HG03354 (cell line): ENCODE measurements at regions not wholly inside any gene's neighbourhood (a gene's known extent, or its start where the extent isn't known, plus 50 kb on each side); places are given as distances from the start of the nearest gene placed in this dataset.
"Not testable (repeated sequence)": the region's sequence is repeated elsewhere in the genome, so short reads cannot be mapped to it uniquely, and the experiment has no call there.

Source experiments
- ATAC-seq: cut with Tn5 transposase; IDR thresholded peaks from one replicate; pipeline ENCODE4 v1.9.1; 2021; ENCODE audit warnings: mild to moderate bottlenecking; ENCODE audit not compliant: unreplicated experiment, poor library complexity, severe bottlenecking

- no peak for ATAC-seq
Measured at GRCh38 chr11:130653838-130654636, 205.6 kb downstream of the ADAMTS15 start.

GRCh38 chr11:130655300-130655699, 206.9 kb downstream of the ADAMTS15 start:
- no peak for ATAC-seq

GRCh38 chr11:130666781-130667251, 218.4 kb downstream of the ADAMTS15 start:
- no peak for ATAC-seq

- ATAC-seq: no peak
Measured at GRCh38 chr11:130668751-130669150, 220.3 kb downstream of the ADAMTS15 start.

GRCh38 chr11:130670200-130670599, 221.8 kb downstream of the ADAMTS15 start:
- ATAC-seq: no peak

GRCh38 chr11:130671801-130672700, 223.6 kb downstream of the ADAMTS15 start:
- ATAC-seq: no peak

- no peak for ATAC-seq
Measured at GRCh38 chr11:130672911-130673310, 224.5 kb downstream of the ADAMTS15 start.

- no peak for ATAC-seq
Measured at GRCh38 chr11:130673698-130674097, 225.3 kb downstream of the ADAMTS15 start.

- no peak for ATAC-seq
Measured at GRCh38 chr11:130674686-130675308, 226.4 kb downstream of the ADAMTS15 start.

- no peak for ATAC-seq
Measured at GRCh38 chr11:130675371-130675821, 227.0 kb downstream of the ADAMTS15 start.

- ATAC-seq: no peak
Measured at GRCh38 chr11:130675917-130676316, 227.5 kb downstream of the ADAMTS15 start.

- ATAC-seq: no peak
Measured at GRCh38 chr11:130677486-130678153, 229.2 kb downstream of the ADAMTS15 start.

GRCh38 chr11:130679247-130679646, 230.8 kb downstream of the ADAMTS15 start:
- ATAC-seq: no peak

GRCh38 chr11:130682471-130682870, 233.8 kb downstream of the SNX19 start:
- ATAC-seq: not testable (repeated sequence)

GRCh38 chr11:130689222-130689908, 226.9 kb downstream of the SNX19 start:
- ATAC-seq: no peak

- ATAC-seq: no peak
Measured at GRCh38 chr11:130691581-130691980, 224.7 kb downstream of the SNX19 start.

- ATAC-seq: no peak
Measured at GRCh38 chr11:130692220-130692619, 224.1 kb downstream of the SNX19 start.

- ATAC-seq: no peak
Measured at GRCh38 chr11:130693543-130693942, 222.7 kb downstream of the SNX19 start.

- ATAC-seq: no peak
Measured at GRCh38 chr11:130694488-130695045, 221.7 kb downstream of the SNX19 start.
